ENCODE measurements at regions not wholly inside any gene's neighbourhood (a gene's known extent, or its start where the extent isn't known, plus 50 kb on each side); places are given as distances from the start of the nearest gene placed in this dataset.

- TF ChIP-seq BHLHE40 (IDR thresholded peaks at IDR 0.05; ENCODE audit: borderline replicate concordance): no peak
- no peak for TF ChIP-seq ZNF384 (IDR thresholded peaks at IDR 0.05)
- no peak for TF ChIP-seq FOXM1 (IDR thresholded peaks at IDR 0.05; ENCODE audit: borderline replicate concordance)
Measured at GRCh38 chr20:56735084-56735642, 106.1 kb downstream of the TFAP2C start.

Data from HEK293T (cell line).